Retina (tissue), 1 donor: ENCODE measurements at regions not wholly inside any gene's neighbourhood (a gene's known extent, or its start where the extent isn't known, plus 50 kb on each side); places are given as distances from the start of the nearest gene placed in this dataset.

Experiments
- DNase-seq: peaks from one replicate; pipeline ENCODE4 v3.0.0-alpha.2; 2016

DNA sequence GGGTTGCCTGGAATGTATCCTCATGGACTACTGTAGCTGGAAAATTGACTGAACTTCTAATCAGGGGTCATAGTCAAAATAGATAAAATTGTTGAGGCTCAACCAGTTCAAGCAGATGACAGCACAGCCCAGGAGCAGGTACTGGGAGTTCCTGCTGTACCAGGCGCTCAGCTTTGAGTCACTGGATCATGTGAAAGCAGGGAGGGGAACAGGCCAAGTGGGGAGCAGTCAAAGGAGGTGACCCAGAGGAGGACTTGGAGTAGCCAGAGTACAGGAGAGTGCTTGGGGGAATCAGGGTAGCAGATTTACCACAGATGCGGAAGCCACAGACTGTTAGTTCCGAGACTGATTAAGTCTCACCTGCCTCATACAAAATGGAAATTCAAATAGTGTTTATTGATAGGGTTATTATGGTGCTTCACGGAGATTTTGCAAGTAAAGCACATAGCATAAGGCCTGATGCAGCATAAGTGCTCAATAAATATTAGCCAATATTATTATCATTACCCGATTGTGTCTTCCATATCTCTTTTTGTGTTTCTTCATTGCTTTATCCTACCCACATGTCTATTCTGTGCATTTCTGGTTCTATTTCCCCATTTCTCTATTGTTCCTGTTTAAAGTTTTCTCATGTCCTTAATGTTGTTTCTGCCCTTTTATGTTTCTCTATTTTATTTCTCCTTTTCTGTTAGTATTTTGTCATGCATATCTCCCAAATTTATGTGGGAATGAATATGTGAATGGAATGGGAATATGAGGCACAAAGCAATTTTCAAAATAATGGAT is 369.2 kb upstream of the MCTP2 start:
- DNase-seq: no peak

DNA sequence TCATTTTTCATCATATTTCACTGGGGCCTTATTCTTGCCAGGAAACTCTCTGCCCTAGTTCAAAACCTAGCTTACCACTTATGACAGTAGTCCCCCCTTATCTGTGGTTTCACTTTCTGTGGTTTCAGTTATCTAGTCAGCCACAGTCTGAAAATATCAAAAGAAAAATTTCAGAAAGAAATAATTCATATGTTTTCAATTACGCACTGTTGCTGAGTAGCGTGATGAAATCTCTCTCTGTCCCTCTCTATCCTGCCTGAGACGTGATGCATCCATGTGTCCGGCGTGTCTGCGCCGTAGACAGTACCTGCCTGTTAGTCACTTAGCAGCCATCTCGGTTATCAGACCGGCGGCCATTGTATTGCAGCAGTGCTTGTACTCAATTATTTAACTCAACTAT is 369.9 kb upstream of the MCTP2 start:
- DNase-seq: no peak

DNA sequence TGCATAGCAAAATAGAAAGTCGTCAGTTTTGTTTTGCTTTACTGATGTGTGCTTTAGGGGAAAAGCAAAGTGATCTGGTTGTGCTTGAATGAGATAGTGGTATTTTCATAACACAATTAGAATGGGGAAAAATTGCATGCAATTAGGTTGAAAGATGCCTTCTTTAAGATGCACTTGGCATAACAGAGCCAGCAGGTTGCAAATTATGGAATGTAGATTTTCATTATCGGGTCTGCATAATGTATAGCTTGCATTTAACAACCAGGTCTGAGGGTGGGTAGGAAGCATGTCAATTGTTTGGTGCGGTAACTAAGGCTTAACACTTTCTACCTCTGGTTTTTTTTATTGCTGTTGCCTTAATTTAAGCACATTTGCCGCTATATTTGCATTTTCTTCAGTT is 370.7 kb upstream of the MCTP2 start:
- no peak for DNase-seq

DNA sequence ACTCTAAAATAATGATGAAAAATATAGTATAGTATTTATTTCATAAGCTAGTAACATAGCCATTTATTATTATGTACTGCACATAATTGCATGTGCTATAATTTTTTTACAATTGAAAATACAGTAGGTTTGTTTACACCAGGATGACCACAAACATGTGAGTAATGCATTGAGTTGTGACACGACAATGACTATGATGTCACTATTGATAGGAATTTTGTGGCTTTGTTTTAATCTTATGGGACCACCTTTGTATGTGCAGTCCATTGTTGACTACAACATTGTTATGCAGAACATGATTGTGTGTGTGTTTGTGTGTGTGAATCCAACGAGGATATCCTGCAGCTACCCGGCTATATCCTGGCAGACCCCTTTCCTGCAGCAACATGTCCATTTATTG is 372.2 kb upstream of the MCTP2 start:
- DNase-seq: no peak

DNA sequence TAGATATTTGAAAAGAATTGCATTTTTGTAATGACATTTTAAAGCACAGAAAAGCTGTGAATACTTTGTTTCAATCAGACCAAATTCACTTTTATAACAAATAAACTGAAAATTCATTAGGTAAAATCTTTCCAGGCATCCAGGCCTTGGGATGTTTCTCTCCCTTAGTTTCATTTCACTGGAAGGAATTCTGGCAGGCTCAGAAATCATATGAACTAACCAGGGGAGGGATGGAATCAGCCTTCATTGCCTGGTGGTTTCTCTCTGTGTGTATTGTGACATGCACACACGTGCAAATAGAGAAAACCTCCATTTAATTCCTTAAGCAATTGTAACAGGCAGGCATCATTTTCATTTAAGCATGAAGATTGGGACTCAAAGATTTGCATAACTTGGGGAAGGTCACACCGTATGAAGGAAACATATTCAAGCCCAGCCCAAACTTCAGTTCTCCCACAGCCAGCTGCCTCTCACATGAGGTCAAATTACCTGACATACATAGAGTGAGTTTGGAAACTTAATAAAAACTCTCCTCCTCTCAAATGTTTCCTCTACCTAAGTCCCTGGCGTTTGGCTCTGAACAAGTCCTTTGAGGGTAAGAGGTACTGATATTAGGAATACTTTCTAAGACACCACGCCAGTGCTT is 376.1 kb upstream of the MCTP2 start:
- DNase-seq: no peak

DNA sequence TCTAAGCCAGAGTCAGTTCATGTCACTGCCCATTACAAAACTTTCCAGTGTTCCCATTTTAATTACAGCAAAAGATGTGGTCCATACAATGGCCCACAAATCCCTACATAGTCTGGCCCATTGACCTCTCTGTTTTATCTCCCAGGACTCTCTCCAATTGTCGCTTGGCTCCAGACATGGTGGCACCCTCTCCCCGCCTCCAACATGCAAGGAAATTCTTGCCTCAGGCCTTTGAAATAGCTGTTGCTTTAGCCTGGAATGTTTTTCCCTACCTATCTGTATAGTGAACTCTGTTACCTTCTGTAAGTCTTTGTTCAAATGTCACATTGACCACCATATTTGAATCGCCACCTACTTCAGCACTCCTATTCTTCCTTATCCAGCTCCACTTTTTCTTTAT is 377.3 kb upstream of the MCTP2 start:
- no peak for DNase-seq

DNA sequence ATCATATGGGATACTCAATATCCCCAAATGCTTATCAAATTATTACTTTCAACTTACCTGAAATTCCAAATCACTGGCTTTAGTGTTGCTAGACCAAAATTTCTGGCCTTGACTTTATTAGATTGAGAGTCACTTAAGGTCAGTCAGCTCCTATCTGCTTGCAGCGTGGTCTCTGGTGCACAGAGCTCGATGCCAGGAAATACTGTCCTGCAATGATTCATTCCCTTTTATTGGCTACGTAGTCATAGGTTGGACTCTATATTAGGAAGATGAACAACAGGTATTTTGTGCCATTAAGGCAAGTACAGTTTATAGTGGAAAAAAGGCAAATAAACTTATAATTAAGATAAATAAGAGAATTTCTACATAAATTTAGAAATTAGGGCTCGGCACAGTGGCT is 378.6 kb upstream of the MCTP2 start:
- DNase-seq: no peak

DNA sequence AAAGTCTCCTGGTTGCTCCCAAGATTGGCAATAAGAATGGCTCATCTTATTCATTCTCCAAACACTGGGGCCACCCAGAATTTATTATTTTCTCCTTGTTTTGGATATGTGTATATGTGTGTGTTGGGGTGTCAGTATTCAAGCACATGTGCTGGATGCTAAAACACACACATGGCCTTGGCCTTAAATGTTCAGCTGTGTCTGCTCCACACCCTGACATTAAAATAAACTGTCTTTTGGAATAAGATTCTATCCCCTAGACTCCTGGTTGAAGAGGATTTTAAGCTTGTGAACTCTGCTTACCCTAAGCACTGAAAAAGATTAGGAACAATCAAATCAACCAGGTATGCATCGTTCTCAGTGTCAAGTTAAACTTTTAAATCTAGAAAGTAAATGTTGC is 382.9 kb upstream of the MCTP2 start:
- DNase-seq: no peak

DNA sequence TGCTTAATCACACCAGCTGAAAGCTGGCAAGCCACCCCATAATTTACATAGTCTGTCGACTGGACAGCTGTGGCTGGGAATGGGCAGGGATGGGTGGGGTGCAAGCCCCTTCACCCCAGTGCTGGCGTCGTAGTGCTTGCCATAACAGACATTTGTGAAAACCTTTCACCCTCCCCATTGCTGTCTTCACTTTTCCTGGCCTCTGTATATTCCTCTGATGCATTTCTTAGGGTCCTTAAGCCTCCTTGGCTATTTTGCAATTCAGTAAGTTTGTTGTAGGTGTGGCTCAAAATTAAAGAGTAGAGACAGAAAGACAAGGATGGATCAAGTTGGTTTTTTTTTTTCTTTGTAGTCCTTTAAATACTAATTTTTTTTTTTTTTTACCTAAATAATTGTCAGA is 383.3 kb upstream of the MCTP2 start:
- DNase-seq: no peak

DNA sequence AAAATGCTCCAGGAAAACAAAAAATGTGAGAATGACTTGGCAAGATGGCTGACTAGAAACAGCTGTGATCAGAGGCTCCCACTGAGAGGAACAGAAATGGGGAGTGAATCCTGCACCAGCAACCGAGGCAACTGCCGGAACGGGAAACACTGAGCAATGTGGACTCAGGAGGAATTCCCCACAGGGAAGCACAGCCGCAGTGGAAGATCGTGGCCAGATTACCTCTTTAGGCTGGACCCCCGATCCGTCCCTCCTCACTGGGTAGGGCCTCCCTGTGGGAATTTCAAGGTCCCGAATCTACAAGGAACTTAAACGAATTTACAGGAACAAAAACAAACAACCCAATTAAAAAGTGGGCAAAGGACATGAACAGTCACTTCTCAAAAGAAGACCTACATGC is 385.2 kb upstream of the MCTP2 start:
- DNase-seq: no peak

DNA sequence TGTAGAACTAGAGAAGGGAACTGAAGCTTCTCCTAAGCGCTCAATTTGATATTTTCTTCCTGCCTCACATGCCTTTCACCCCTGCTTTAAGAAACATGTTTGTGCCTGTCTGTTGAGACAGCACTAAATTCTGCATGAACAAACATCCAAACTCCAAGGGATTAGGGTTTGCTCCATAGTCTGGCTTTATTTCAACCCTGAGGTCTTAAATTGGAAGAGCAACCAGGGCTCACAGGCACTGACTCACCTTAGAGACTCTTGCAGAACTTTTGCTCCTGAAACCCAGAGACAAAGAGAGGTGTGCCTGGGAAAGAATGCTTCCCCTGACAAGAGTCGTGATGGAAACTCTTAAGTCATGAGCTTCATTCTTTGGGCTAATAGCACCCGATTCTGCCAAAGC is 393.9 kb upstream of the MCTP2 start:
- no peak for DNase-seq

DNA sequence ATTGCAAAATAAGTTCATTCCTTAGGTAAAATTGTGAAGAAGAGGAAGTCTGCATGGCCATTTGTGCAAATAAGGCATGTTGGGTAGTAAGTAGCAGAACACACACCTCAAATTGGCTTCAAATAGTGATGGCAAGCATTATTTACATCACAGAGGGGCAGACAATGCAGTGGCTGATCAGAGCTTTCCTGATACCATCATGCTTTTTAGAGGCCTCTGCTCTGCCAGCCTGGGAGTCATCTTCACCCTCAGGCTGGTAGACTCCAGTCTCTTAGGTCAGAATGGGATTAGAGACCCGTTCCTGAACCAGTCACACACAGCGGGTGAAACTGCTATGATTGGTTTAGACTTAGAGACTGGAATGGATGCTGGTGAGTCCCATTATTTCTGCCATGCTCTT is 396.0 kb upstream of the MCTP2 start:
- DNase-seq: no peak

DNA sequence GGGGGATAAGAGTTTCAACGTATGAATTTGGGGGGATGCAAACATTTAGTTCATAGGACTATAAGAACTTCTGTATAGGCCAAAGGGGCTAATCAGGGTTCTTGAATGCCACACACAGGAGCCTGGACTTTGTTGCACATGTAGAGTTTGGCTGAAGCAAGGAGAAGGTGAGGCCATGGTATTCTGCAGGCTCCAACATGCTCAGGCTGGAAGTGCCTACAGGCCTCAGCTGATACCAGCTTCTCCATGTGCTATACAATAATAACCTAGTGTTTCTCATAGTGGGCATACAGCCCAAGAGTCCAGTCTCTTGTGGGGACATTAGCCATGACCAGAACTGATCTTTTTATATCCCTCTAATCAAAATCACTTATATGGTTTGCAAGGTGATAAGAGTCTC is 399.7 kb upstream of the MCTP2 start:
- no peak for DNase-seq

DNA sequence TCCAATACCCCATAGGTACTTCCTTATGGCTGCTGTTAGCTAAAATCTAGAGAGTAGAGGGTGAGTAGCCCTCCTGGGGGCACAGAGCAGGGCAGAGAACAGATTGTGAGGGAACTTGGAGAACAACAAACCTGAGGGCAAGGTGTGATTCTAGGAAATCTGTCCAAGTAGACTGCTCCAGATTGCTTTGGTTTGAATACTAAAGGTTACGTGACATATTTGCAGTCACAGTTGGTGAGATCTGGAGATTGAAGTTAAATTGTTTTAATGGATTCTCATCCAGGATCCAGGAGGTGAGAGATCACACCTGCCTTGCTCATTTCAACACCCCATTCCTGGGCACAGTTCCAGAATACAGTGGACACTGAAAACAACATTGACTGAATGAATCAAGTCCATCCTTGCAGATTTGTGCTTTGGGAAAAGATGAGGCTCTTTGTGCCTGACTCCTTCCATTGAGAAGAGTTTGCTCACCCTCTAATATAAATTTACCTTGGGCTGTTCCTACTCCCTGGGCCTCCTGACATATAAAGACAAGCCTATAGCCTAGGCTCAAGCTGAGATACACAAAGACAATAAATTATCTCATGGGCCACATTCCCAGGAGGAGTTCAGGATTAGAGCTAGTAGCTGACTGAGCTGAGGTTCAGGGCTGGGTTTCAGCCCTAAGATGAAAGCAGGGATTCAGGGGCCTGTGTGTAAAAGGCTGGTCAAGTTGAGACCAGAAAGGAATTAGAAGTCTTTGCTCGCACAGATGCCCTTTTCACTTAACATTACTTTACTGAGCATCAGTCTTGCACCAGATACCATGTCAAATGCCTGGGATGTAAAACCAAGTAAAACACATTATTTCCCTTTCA is 400.9 kb upstream of the MCTP2 start:
- DNase-seq: no peak

DNA sequence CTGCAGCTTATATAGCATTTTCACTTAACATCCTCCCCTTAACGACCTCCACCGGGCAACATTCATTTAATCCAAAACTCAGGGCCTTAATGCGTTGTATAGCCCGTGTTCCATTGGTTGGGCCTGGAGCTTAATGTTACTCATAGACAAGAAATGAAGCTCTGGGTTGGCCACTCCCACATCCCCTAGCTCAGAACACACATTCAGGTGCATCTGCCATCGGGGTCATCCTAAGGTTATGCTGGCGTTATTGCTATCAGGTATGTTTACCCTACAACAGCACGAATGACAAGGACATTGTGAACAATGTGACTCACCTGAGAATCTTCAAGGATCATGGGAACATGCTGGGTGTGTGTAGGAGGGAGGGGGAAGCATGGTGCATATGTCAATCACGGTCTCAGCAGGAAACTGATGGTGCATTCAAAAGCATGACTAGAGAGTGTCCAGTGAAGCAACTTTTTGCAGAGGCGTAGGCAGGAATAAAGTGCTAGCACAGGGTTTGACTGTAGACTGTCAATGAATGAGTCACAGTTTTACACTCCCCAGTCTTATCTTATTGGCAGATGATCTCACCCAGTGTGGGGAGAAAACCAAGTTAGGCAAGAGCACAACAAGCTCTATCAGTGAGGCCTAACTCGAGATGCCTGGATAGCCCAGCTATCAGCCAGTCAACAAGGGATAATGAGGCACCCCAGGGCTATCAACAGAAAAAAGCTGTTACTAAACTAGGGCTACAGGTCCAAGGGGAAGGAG is 402.1 kb upstream of the MCTP2 start:
- no peak for DNase-seq

DNA sequence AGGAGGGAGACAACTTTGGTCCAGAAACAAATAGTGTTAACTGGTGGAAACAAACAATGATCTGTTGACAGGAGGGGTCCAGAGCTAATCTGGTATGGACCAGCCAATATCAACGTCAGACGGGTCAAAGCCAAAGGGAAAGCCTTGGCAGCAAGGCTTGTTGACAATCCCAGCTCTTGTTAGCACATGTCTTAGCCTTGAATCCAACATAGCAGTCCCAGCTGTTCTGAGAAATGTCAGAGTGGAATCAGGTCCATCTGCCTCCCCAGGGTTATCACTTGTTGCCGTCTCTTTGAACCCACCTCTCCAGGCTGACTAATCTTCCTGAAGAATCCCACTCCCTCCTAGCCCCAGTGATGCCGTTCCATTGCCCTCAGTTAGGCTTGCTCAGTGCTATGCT is 404.6 kb upstream of the MCTP2 start:
- DNase-seq: no peak

DNA sequence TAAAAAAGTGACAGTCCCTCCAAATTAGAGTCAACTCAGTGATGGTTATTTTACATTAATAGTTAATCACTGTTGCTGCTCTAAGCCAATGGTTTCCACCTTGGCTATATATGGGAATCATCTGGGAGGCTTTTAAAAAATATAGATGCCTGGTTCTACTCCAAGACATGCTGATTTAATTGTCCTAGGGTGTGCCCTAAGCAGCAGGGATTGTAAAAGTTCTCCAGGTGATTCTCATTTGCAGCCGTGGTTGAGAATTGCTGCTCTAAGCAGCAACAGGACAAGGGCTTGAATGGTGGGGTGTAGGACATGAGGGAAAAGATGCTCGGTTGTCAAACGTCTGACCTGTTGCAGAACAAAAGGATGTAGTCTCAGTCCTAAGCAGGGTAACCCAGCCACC is 405.1 kb upstream of the MCTP2 start:
- no peak for DNase-seq

DNA sequence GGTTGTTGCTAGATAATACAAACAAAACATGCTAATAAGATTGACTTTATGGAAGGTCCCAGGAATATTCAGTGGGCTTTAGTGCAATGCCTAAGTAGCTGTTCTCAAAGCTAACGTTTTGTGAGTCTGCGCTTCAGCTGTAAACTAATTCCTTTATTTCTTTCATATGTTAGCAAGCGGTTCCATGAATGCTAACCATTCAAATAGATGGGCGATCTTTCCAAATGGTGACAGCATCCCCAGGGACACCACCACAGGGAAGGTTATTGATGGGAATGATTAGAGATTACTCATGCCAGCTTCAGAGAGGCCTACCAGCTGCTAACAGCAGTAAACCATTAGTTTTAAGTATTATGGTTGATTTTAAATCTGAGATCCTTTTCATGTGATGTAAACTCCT is 405.7 kb upstream of the MCTP2 start:
- no peak for DNase-seq

DNA sequence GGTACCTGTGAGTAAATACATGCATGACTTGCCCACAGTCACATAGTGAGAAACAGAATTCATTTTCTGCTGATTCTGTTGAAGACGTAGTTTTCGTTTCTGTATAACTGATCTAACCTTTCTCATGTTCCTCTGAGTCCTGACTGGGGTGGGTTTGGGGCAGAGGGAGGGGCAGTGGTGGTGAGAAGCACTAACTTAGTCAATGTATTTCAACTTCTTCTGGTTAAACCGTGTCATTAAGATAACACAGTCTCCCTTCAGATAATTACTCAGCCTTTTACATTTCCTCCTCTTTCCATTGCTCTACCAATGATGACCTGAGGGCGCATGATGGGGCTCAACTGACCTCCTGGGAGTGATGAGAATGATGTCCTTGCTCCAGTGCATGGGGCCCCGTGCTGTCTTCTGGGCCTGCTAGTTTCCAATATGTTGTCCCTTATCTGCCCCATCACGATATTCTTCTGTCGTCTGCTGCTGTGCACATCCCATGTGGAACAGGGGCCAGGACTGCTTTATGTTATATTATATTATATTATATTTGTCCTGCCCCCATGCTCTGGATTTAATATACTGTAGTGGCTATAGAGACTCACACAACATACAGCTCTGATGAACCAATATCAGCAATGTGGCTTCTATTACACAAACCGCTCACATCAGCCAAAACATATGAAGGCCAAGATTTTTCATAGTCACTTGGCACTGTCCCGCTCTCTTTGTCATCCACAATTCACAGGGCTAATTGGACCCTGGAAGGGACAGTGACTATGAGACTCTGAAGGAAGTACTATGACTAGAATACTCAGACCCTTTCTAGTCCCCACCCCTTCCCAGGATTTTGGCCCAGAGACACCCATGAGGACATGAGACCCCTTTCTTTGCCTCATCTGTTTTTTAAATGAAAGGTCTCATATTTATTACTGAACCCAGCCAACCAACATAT is 407.1 kb upstream of the MCTP2 start:
- DNase-seq: no peak

DNA sequence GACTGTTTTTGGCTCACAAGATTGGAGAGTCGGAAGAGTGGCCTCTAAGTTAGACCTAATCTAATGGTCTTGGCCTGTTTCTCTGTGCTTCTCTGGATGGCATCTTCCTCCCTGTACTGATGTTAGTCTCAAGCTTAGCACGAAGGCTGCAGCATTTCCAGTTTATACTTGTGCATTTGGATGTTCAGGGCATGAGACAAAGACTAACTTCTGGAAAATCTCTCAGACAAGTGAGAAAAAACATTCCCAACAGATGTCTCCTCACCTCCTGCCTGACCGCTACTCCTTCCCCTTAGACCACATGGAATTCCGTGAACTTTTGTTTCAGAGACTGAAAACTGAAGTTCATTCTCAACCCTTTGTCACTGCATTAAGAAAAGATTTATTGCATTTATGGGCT is 410.8 kb upstream of the MCTP2 start:
- no peak for DNase-seq

DNA sequence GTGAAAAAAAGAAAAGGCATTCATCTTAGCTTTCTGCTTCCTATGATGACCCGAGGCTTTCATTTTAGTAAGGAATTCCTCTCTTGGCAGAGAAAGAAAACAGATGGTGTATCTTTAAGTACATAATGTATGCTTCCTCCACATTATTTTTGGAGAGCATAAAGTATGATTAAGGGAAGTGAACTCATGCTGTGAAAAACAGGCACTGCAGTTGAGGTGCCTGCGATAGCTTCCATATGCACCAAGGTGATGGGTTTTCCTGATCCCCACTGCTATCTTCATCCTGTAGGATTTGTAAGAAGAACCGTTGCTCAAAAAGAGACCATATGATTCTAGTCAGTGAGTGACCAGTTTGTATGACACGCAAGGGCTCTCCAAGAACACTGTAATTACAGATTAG is 411.5 kb upstream of the MCTP2 start:
- DNase-seq: no peak

DNA sequence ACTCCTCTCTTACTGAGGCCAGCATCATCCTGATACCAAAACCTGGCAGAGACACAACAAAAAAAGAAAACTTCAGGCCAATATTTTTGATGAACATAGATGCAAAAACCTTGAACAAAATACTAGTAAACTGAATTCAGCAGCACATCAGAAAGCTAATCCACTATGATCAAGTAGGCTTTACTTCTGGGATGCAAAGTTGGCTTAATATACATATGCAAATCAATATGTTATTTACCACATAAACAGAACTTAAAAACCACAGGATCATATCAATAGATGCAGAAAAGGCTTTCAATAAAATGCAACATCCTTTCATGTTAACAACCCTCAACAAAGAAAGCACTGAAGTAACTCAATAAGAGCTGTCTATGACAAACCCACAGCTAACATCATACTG is 414.5 kb upstream of the MCTP2 start:
- DNase-seq: no peak
